ENCODE measurements at regions not wholly inside any gene's neighbourhood (a gene's known extent, or its start where the extent isn't known, plus 50 kb on each side); places are given as distances from the start of the nearest gene placed in this dataset.
"Not testable (repeated sequence)": the region's sequence is repeated elsewhere in the genome, so short reads cannot be mapped to it uniquely, and the experiment has no call there.

- no peak overlapping the region for H3K4me3 Mint-ChIP-seq
- ATAC-seq (no peak), DNase-seq (no peak)
- POLR2A ChIA-PET = no interaction called here
- H3K27ac Mint-ChIP-seq = no peak overlapping the region
- no peaks in the 10 kb centered on the region for H3K4me1 Mint-ChIP-seq
- peaks cover 0 to 19% (median 3%) of the 10 kb centered on the region in 9 donors for H3K9me3 Mint-ChIP-seq
- no peaks in the 10 kb centered on the region for H3K36me3 Mint-ChIP-seq
- H3K27me3 Mint-ChIP-seq = no peaks in the 10 kb centered on the region
Measured at GRCh38 chr11:29656597-29656996, 360.2 kb downstream of the KCNA4 start.

GRCh38 chr11:29645373-29645772 lies 371.5 kb downstream of the KCNA4 start:
- POLR2A ChIA-PET = no interaction called here
- Mint-ChIP-seq H3K4me3 (no peak overlapping the region), H3K36me3 (no peaks in the 10 kb centered on the region), H3K27me3 (no peaks in the 10 kb centered on the region), H3K4me1 (no peaks in the 10 kb centered on the region), H3K27ac (no peak overlapping the region), H3K9me3 (peaks cover 0 to 21% (median 8%) of the 10 kb centered on the region in 9 donors)
- no peak for DNase-seq
- no peak for ATAC-seq

- Mint-ChIP-seq H3K27me3 (no peaks in the 10 kb centered on the region), H3K4me1 (no peaks in the 10 kb centered on the region), H3K27ac (no peak overlapping the region), H3K9me3 (peaks cover 0 to 13% (median 4%) of the 10 kb centered on the region in 9 donors), H3K36me3 (no peaks in the 10 kb centered on the region), H3K4me3 (no peak overlapping the region)
- no peak for DNase-seq
- POLR2A ChIA-PET = no interaction called here
- no peak for ATAC-seq
Measured at GRCh38 chr11:29641201-29641600, 375.6 kb downstream of the KCNA4 start.

GRCh38 chr11:29634744-29635143 lies 382.1 kb downstream of the KCNA4 start:
- Mint-ChIP-seq H3K36me3 (no peaks in the 10 kb centered on the region), H3K9me3 (peaks cover 0 to 25% (median 9%) of the 10 kb centered on the region in 9 donors), H3K4me1 (no peaks in the 10 kb centered on the region), H3K27me3 (peaks cover 0 to 3% (median 0%) of the 10 kb centered on the region in 5 donors), H3K27ac (no peak overlapping the region), H3K4me3 (no peak overlapping the region)
- no peak for DNase-seq
- POLR2A ChIA-PET = no interaction called here
- ATAC-seq = no peak

GRCh38 chr11:29634244-29634643 lies 382.6 kb downstream of the KCNA4 start:
- H3K27me3 Mint-ChIP-seq = peaks cover 0 to 3% (median 0%) of the 10 kb centered on the region in 5 donors
- DNase-seq = no peak
- H3K4me3 Mint-ChIP-seq = no peak overlapping the region
- H3K27ac Mint-ChIP-seq = no peak overlapping the region
- H3K4me1 Mint-ChIP-seq = no peaks in the 10 kb centered on the region
- no peak for ATAC-seq
- H3K9me3 Mint-ChIP-seq = peaks cover 0 to 26% (median 9%) of the 10 kb centered on the region in 9 donors
- H3K36me3 Mint-ChIP-seq = no peaks in the 10 kb centered on the region
- POLR2A ChIA-PET = no interaction called here

- no peak overlapping the region for H3K4me3 Mint-ChIP-seq
- H3K27ac Mint-ChIP-seq = no peak overlapping the region
- no peak for ATAC-seq
- H3K36me3 Mint-ChIP-seq = no peaks in the 10 kb centered on the region
- peaks cover 0 to 22% (median 8%) of the 10 kb centered on the region in 9 donors for H3K9me3 Mint-ChIP-seq
- no peak for DNase-seq
- H3K27me3 Mint-ChIP-seq = peaks cover 0 to 3% (median 0%) of the 10 kb centered on the region in 5 donors
- no peaks in the 10 kb centered on the region for H3K4me1 Mint-ChIP-seq
- POLR2A ChIA-PET = no interaction called here
Measured at GRCh38 chr11:29629286-29629685, 387.5 kb downstream of the KCNA4 start.

GRCh38 chr11:29628609-29629008 lies 388.2 kb downstream of the KCNA4 start:
- POLR2A ChIA-PET = no interaction called here
- DNase-seq (no peak), ATAC-seq (no peak)
- no peak overlapping the region for H3K4me3 Mint-ChIP-seq
- no peak overlapping the region for H3K27ac Mint-ChIP-seq
- peaks cover 0 to 3% (median 0%) of the 10 kb centered on the region in 5 donors for H3K27me3 Mint-ChIP-seq
- H3K9me3 Mint-ChIP-seq = peaks cover 0 to 22% (median 8%) of the 10 kb centered on the region in 9 donors
- no peaks in the 10 kb centered on the region for H3K36me3 Mint-ChIP-seq
- H3K4me1 Mint-ChIP-seq = no peaks in the 10 kb centered on the region

GRCh38 chr11:29627541-29627940 lies 389.3 kb downstream of the KCNA4 start:
- Mint-ChIP-seq H3K27ac (no peak overlapping the region), H3K27me3 (peaks cover 0 to 3% (median 0%) of the 10 kb centered on the region in 5 donors), H3K4me3 (no peak overlapping the region), H3K36me3 (no peaks in the 10 kb centered on the region), H3K4me1 (no peaks in the 10 kb centered on the region), H3K9me3 (peaks cover 0 to 22% (median 8%) of the 10 kb centered on the region in 9 donors)
- ATAC-seq (no peak), DNase-seq (no peak)
- POLR2A ChIA-PET = no interaction called here

- Mint-ChIP-seq H3K27me3 (no peaks in the 10 kb centered on the region), H3K4me1 (no peaks in the 10 kb centered on the region), H3K27ac (no peak overlapping the region), H3K4me3 (no peak overlapping the region), H3K36me3 (peaks cover 0 to 2% (median 0%) of the 10 kb centered on the region in 3 donors), H3K9me3 (peaks cover 0 to 9% (median 0%) of the 10 kb centered on the region in 9 donors)
- DNase-seq = no peak
- POLR2A ChIA-PET = no interaction called here
- no peak for ATAC-seq
Measured at GRCh38 chr11:29623144-29623722, 393.6 kb downstream of the KCNA4 start.

- Mint-ChIP-seq H3K27ac (no peak overlapping the region), H3K36me3 (peaks cover 0 to 2% (median 0%) of the 10 kb centered on the region in 3 donors), H3K4me3 (no peak overlapping the region), H3K27me3 (no peaks in the 10 kb centered on the region), H3K9me3 (peaks cover 0 to 17% (median 6%) of the 10 kb centered on the region in 9 donors), H3K4me1 (no peaks in the 10 kb centered on the region)
- POLR2A ChIA-PET = no interaction called here
- no peak for ATAC-seq
- no peak for DNase-seq
Measured at GRCh38 chr11:29616611-29617010, 400.2 kb downstream of the KCNA4 start.

- H3K27ac Mint-ChIP-seq = no peak overlapping the region
- no peaks in the 10 kb centered on the region for H3K4me1 Mint-ChIP-seq
- peaks cover 0 to 20% (median 6%) of the 10 kb centered on the region in 9 donors for H3K9me3 Mint-ChIP-seq
- ATAC-seq (no peak), DNase-seq (no peak)
- POLR2A ChIA-PET = no interaction called here
- no peaks in the 10 kb centered on the region for H3K36me3 Mint-ChIP-seq
- no peaks in the 10 kb centered on the region for H3K27me3 Mint-ChIP-seq
- no peak overlapping the region for H3K4me3 Mint-ChIP-seq
Measured at GRCh38 chr11:29612423-29612822, 404.4 kb downstream of the KCNA4 start.

- POLR2A ChIA-PET = no interaction called here
- ATAC-seq (no peak), DNase-seq (no peak)
- H3K27me3 Mint-ChIP-seq = no peaks in the 10 kb centered on the region
- H3K9me3 Mint-ChIP-seq = peaks cover 0 to 15% (median 5%) of the 10 kb centered on the region in 9 donors
- no peak overlapping the region for H3K27ac Mint-ChIP-seq
- H3K4me3 Mint-ChIP-seq = no peak overlapping the region
- no peaks in the 10 kb centered on the region for H3K4me1 Mint-ChIP-seq
- H3K36me3 Mint-ChIP-seq = no peaks in the 10 kb centered on the region
Measured at GRCh38 chr11:29606330-29607031, 410.3 kb downstream of the KCNA4 start.

- H3K4me3 Mint-ChIP-seq, POLR2A ChIA-PET, H3K27ac Mint-ChIP-seq, H3K27me3 Mint-ChIP-seq, H3K36me3 Mint-ChIP-seq, ATAC-seq, DNase-seq, H3K4me1 Mint-ChIP-seq: not testable (repeated sequence)
- H3K9me3 Mint-ChIP-seq = peaks cover 0 to 17% (median 9%) of the 10 kb centered on the region in 9 donors
Measured at GRCh38 chr11:29600151-29600575, 416.7 kb downstream of the KCNA4 start.

- ATAC-seq (no peak), DNase-seq (no peak)
- Mint-ChIP-seq H3K4me1 (no peaks in the 10 kb centered on the region), H3K27me3 (no peaks in the 10 kb centered on the region), H3K36me3 (no peaks in the 10 kb centered on the region), H3K27ac (no peak overlapping the region), H3K9me3 (peaks cover 2 to 17% (median 11%) of the 10 kb centered on the region in 9 donors), H3K4me3 (no peak overlapping the region)
- POLR2A ChIA-PET = no interaction called here
Measured at GRCh38 chr11:29584342-29584741, 432.5 kb downstream of the KCNA4 start.
